ENCODE measurements at regions not wholly inside any gene's neighbourhood (a gene's known extent, or its start where the extent isn't known, plus 50 kb on each side); places are given as distances from the start of the nearest gene placed in this dataset.

DNA sequence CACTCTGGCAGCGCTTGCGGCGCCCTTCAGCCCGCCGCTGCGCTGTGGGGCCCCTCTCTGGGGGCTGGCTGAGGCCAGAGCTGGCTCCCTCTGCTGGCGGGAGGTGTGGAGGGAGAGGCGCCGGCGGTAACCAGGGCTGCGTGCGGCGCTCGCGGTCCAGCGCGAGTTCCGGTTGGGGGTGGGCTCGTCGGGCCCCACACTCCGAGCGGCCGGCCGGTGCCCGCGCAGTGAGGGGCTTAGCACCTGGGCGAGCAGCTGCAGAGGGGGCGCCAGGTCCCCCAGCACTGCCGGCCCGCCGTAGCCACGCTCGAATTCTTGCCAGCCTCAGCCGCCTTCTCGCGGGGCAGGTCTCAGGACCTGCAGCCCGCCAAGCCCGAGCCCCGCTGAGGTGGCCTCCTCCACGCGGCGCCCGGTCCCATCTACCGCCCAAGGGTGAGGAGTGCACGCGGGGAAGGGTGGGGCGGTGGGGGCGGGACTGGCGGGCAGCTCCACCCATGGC lies 879.0 kb upstream of the SLITRK5 start:
- TF ChIP-seq, protein P1, sequence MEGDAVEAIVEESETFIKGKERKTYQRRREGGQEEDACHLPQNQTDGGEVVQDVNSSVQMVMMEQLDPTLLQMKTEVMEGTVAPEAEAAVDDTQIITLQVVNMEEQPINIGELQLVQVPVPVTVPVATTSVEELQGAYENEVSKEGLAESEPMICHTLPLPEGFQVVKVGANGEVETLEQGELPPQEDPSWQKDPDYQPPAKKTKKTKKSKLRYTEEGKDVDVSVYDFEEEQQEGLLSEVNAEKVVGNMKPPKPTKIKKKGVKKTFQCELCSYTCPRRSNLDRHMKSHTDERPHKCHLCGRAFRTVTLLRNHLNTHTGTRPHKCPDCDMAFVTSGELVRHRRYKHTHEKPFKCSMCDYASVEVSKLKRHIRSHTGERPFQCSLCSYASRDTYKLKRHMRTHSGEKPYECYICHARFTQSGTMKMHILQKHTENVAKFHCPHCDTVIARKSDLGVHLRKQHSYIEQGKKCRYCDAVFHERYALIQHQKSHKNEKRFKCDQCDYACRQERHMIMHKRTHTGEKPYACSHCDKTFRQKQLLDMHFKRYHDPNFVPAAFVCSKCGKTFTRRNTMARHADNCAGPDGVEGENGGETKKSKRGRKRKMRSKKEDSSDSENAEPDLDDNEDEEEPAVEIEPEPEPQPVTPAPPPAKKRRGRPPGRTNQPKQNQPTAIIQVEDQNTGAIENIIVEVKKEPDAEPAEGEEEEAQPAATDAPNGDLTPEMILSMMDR (IDR thresholded peaks at IDR 0.05; ENCODE audit: low read length): no peak
- TF ChIP-seq EZH2 (IDR thresholded peaks at IDR 0.05; ENCODE audit: borderline replicate concordance, low read length): no peak

Measured in OCI-LY1 (cell line).